ENCODE measurements at regions not wholly inside any gene's neighbourhood (a gene's known extent, or its start where the extent isn't known, plus 50 kb on each side); places are given as distances from the start of the nearest gene placed in this dataset.
"Not testable (repeated sequence)": the region's sequence is repeated elsewhere in the genome, so short reads cannot be mapped to it uniquely, and the experiment has no call there.

DNA sequence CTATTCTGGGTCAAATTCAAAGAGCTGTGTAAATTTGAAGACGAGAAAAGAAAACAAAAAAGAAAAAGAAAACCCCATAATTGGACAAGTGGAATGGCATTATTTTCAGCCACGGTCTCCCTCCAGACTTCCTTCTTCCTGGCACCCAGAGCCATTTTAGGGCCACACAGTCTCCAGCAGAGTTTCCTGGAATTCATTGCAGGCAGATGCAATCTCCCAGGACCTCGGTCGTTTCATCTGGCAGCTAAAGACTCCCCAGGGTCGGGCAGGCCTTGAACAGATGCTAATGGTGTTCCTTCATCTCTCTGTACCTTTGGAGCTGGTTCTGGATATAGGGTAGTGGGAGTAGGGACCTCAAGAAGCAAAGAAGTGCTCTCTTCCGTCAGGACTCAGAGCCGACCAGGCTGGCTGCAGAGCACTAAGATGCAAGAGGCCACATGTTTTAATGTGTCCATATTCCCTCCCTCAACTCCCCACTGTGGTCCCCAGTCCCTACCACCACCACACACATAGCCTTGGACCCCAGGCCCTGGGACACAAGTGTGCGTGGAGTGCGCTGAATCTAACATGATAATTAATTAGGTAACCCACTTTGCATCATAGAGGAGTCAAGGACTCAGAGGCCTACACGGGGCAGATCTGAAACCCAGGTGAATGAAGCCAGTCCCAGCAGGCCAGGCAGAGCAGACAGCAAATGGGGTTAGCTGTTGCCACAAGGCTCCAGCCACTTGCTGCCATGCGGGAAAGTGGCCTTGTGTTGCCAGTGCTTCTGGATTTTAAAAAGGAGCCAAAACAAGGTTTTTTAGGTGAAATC is 109.3 kb upstream of the ATL2 start:
- DNase-seq (ENCODE audit: low read depth): no peak
- in situ Hi-C loops (cut with HindIII; ENCODE audit: low pct_unique_long_range_greater_than_20kb, low sequenced_read_pairs): no loop called here

DNA sequence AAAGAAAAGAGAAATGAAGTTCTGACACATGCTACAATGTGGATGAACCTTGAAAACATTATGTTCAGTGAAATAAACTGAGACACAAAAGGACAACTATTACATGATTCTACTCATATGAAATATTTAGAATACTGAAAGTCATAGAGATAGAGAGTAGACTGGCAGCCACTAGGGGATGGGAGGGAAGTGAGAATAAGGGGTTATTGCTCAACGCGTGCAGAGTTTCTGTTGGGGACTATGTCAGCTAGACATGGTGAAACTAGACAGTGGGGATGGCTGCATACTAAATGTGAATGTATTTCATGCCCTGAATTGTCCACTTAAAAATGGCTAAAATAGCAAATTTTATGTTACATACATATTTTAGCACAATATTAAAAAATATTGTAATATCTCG is 108.7 kb upstream of the ATL2 start:
- in situ Hi-C loops (cut with HindIII; ENCODE audit: low pct_unique_long_range_greater_than_20kb, low sequenced_read_pairs): no loop called here
- DNase-seq (ENCODE audit: low read depth): no peak

DNA sequence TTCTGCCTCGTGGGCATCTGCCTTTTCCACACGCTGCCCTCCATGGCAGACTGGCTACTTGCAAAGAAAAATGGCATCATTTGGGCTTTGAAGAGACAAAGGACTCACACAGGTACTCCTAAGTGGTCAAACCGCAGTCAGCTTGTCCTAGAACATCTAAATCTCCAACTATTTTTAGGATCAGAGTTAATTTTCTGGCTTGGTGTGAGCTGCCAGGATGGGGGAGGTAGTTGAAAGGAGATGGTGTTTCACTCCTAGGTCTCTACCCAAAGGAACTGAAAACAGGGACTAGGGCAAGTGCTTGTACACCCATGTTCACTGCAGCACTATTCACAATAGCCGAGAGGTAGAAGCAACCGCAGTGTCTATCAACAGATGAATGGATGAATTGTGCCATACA is 107.9 kb upstream of the ATL2 start:
- no peak for DNase-seq (ENCODE audit: low read depth)
- in situ Hi-C loops (cut with HindIII; ENCODE audit: low pct_unique_long_range_greater_than_20kb, low sequenced_read_pairs): no loop called here

DNA sequence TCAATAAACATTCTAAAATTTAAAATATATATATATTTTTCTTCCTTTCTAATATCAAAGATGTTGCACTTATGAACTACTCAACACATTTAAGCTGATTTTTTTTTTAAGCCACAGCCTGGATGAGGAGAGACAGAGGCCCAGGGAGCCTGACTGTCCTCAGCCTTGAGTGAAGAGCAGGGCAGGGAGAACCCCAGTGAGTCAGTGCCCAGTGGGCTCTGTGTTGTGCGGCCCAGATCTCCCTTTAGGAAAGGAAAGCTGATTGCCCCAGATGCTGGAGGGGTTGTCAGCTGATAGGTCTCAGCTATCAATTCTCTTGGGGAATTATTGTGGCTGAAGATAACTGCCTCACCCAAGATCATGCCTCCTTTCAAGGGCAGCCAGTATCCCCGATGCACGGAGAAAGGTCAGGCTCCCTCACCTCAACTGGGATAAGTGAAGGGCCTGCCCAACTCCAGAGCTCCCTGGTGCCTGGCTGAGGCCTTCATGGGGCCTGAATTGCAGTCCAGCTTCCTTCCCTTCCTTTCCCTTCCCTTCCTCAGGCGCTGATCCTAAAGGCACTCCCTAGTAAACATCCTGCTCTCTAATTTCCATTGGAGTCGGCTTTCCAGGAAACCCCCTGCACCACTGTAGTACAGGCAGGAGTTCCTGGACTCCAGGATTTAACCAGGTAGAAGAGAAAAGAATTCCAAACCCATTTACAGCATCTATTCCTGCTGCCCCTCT is 106.9 kb upstream of the ATL2 start:
- in situ Hi-C loops (cut with HindIII; ENCODE audit: low pct_unique_long_range_greater_than_20kb, low sequenced_read_pairs): no loop called here
- DNase-seq (ENCODE audit: low read depth): no peak

DNA sequence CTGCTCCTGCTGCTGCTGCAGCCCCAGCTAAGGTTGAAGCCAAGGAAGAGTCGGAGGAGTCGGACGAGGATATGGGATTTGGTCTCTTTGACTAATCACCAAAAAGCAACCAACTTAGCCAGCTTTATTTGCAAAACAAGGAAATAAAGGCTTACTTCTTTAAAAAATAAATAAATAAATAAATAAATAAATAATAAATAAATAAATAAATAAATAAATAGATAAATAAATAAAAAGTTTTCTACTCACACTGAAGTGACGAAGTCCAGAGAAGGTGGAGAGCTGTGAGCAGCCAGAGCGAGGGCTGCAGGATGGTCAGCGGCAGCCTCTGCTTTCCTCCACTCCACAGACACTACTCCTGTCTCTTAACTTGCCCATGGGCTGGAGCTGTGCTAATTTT is 105.6 kb upstream of the ATL2 start:
- in situ Hi-C loops (cut with HindIII; ENCODE audit: low pct_unique_long_range_greater_than_20kb, low sequenced_read_pairs); DNase-seq (ENCODE audit: low read depth): not testable (repeated sequence)

DNA sequence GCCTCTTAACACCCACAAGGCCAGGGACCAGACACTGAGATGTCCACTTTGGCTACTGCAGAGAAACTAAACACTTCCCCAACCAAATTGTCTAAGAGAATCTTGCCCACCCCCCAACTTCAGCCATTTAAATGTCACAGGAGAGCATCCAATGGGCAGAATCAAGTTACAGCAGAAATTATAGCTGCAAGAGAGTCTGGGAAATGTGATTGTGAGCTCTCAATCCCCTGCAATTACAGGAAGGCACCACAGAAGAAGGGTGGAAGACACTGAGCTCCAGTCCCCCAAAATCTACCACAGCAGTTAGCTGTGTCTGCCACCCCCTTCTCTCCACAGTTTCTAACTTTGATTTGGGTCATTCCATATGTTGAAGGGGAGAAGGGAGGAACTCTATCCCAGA is 103.5 kb upstream of the ATL2 start:
- in situ Hi-C loops (cut with HindIII; ENCODE audit: low pct_unique_long_range_greater_than_20kb, low sequenced_read_pairs): no loop called here

DNA sequence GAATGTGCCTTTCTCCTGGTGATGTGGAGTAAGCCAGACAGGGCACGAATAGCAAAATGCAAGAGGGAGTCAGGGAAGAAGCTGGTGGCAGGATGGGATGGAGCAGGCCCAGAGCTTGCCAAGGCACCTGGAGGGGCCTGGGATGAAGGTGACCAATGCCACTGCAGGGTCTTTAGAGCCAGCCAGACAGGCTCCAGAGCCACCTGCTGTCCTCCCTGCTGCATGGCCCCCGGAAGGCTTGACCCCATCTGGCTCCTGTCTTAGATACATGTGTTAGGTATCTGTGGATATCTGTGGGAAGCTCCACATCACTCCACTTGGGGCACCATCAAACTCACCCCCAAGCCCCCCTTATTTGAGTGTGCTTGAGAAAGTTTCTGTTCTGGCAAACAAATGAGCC is 99.9 kb upstream of the ATL2 start:
- in situ Hi-C loops (cut with HindIII; ENCODE audit: low pct_unique_long_range_greater_than_20kb, low sequenced_read_pairs): no loop called here

More for the DNA sequence above, 103.5 kb upstream of the ATL2 start:
- no peak for DNase-seq (ENCODE audit: low read depth)

DNA sequence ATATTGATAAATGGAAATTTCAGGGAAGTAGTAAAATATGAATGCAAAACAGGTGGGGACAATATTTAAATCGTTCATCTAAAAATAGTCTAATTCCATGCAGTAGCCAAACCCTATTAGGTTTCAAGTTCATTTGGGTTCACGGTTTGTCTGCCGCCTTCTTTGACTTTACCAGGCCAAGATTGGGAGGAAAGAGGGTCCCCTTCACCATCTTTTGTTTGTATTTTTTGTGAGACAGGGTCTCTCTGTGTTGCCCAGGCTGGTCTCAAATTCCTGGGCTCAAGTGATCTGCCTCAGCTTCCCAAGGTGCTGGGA is 98.5 kb upstream of the ATL2 start:
- in situ Hi-C loops (cut with HindIII; ENCODE audit: low pct_unique_long_range_greater_than_20kb, low sequenced_read_pairs): no loop called here
- DNase-seq (ENCODE audit: low read depth): no peak

More for the DNA sequence above, 99.9 kb upstream of the ATL2 start:
- DNase-seq (ENCODE audit: low read depth): no peak

DNA sequence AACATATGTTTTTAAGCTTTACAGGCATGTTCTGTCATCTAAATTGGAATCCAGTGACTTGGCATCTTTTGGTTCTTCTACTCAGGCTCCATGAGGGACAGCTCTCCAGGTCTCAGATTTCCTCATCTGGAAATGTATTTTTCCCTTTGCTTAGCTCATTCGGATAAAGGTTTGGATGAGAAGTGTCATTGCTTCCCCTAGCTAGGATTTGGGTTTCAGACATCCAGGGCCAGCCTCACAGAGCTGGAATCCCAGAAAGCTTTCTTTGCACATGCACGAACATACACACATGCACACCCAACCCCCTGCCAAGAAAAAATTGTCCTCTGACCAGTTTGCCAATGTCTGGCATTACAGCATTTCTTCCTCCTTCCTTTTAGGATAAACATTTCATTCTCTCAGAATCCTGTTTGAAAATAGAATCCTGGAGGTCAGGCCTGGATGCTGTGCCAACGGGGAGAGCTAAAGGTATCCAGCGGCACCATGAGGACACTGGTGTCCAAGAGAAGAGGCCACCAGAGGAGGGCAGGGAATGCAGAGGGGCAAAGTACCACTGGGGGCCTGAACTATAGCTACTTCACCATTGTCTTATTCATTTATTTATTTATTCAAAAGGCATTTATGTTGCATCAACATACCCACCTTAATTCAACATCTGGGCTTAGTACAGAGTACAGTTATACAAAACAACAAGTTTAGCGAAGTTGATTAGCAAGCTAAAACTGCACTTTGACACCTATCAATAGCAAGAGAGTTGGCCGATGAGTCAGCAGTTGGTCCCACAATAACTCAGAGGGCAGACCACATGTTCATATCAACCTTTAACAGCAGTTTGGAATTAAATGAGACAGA is 97.9 kb upstream of the ATL2 start:
- no peak for DNase-seq (ENCODE audit: low read depth)
- in situ Hi-C loops (cut with HindIII; ENCODE audit: low pct_unique_long_range_greater_than_20kb, low sequenced_read_pairs): no loop called here

DNA sequence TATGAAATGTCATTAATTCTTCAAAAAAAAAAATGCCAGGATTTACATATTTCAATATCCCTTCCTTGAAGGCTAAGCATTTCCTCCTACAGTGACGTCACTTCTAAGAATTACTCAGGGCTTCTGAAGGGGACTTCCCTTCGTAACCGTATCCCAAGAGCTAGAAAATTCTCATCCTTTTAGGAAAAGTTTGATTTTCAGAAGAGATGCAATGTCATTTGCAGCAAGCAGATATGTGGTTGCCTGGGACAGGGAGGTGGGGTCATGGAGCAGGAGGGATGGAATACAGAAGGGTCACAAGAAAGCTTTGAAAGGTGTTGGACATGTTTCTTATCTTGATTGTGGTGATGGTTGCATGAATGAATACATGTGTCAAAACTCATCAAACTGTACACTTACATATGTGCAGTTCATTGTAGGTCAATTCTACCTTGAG is 97.0 kb upstream of the ATL2 start:
- DNase-seq (ENCODE audit: low read depth): no peak
- in situ Hi-C loops (cut with HindIII; ENCODE audit: low pct_unique_long_range_greater_than_20kb, low sequenced_read_pairs): no loop called here

DNA sequence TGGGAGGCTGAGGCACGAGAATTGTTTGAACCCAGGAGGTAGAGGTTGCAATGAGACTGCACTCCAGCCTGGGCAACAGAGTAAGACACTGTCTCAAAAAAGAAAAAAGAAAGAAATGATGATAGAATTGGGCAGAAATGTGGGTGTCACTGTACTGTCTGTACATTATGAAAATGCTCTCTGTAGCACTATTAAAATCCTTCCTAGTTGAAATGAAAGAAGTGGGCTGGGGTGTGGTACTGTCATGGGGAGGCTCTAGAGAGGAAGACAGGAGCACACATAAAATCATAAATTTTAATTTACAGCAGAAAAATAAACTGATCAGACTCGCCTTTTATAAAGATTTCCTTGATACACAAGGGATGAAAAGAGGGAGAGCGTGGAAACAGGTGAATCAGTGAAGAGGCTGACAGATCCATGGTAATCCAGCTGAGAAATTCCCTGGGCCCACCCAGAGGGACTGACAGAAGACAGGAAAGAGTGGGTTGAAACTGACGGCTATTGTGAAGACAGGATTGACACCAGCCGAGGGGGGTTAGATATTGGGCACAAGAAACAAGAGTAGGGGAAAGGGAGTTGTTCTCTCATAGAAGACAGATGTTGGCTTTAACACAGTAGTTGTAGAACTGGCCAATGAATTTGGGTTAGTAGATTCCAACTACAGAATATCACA is 96.4 kb upstream of the ATL2 start:
- in situ Hi-C loops (cut with HindIII; ENCODE audit: low pct_unique_long_range_greater_than_20kb, low sequenced_read_pairs): no loop called here

DNA sequence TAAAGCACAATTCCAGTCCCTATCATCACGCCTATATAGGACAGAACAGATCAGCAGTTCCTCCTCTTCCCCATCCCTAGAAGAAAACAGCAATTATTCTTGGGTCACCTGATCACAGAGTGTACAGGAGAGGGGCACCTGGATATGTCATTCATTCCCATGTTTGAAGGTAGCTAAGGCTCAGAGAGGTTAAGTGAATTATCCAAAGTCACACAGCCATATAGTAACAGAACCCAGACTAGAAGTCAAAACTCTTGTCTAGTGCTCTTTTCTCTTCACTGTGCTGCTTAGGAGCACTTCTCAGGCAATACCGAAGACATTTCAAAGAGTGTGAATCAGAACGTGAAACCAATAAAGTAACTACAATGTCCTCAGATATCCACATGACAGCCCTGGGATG is 93.0 kb upstream of the ATL2 start:
- DNase-seq (ENCODE audit: low read depth): no peak
- in situ Hi-C loops (cut with HindIII; ENCODE audit: low pct_unique_long_range_greater_than_20kb, low sequenced_read_pairs): no loop called here

More for the DNA sequence above, 96.4 kb upstream of the ATL2 start:
- no peak for DNase-seq (ENCODE audit: low read depth)

DNA sequence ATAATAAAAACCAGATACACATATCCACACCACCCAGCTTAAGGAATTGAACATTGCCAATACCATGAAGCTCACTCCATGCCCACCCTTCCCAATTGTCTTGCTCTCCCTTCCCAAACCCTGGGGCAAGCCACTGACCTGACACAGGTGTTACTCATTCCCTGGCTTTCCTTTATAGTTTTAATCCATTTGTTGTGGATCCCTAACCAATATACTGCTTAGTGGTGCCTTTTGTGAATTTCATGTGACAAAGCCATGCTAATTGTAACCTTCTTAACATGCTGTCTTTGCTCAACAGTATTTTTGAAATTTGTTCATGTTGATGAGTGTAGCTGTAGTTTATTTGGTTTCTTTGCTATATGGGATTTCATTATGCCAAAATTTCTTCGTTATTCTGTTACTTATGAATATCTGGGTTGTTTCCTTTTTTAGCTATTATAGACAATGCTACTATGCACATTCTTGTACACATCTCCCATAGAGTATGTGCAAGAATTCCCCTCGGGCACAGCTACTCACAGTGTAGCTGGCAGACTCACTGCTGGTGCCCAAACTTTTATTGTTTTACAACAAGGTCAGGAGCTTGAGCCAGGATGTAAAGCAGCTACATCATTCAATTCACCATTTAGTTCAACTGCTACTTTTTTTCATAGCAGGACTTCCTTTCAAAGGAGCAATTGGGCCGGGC is 90.8 kb upstream of the ATL2 start:
- in situ Hi-C loops (cut with HindIII; ENCODE audit: low pct_unique_long_range_greater_than_20kb, low sequenced_read_pairs): no loop called here

DNA sequence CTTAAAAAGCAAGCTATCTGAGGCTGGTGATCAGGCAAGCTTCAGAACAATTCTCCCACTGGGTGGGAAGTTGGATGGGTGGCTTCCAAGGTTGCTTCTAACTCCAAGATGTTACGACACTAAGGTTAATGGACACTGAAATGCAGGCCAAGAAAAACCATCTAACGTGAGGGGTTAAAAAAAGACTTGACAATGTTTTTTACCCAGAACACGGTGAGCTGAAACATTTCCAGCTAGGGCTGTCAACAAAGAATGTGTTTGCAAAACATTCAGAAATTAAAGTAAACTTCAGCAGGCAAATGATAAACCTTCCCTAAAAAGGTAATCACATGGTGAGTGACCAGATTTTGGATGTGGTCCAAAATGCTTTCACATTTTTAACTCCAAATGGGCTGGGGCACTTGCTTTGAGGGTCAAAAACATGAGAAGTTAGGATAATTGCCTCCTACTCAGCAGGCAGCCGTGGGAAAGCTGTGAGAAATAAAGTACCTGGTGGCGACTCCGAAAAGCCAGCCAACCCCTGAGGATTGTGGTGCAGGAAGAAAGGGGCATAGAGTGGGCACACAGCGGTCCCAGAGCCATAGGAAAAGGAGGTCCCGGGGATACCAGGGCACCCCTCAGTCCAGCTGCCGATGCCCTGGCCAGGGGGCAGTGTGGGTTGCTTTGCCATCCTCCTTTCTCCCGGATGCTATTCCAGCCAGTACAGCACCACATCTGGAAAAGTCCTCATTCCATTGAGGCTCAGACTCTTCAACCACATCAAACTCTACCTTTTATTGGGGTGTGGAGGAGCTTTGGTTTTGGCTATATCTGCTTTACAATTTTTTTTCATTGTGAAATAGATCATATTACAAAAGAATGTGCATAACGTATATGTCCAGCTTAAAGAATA is 90.0 kb upstream of the ATL2 start:
- in situ Hi-C loops (cut with HindIII; ENCODE audit: low pct_unique_long_range_greater_than_20kb, low sequenced_read_pairs): no loop called here
- DNase-seq (ENCODE audit: low read depth): no peak

More for the DNA sequence above, 90.8 kb upstream of the ATL2 start:
- DNase-seq (ENCODE audit: low read depth): no peak

DNA sequence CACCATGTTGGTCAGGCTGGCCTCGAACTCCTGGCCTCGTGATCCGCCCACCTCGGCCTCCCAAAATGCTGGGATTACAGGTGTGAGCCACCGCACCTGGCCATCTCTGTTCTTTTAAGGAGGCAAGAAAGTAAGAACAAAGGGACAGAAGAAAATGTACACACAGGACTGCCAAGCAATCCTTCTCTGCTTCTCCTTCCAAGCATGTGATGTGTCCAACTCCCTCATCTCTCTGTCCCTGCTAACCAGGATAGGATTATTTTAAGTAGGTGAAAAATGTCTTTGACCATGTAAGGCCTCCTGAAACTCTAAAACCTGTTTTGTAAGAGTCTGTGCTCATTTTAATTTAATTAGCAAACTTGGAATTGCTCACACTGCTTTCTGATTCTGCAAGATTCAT is 89.3 kb upstream of the ATL2 start:
- in situ Hi-C loops (cut with HindIII; ENCODE audit: low pct_unique_long_range_greater_than_20kb, low sequenced_read_pairs): no loop called here

DNA sequence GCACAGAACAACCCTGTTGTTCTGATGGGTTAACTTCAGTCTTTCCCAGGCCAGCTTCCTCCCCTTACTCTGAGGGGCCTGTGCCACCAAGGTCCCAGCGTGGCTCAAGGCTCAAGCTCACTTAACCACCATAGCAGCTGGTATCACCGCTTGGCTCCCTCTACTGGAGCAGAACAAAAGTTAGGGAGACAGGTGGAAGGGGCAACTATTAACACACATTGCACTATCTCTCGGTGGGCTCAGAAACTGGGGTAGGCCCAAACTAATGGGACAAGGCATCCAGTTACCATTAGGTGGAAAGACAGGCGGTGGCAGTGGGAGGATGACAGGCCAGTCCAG is 88.7 kb upstream of the ATL2 start:
- no peak for DNase-seq (ENCODE audit: low read depth)
- in situ Hi-C loops (cut with HindIII; ENCODE audit: low pct_unique_long_range_greater_than_20kb, low sequenced_read_pairs): no loop called here

More for the DNA sequence above, 89.3 kb upstream of the ATL2 start:
- no peak for DNase-seq (ENCODE audit: low read depth)
